SK-N-SH (cell line): ENCODE measurements at regions not wholly inside any gene's neighbourhood (a gene's known extent, or its start where the extent isn't known, plus 50 kb on each side); places are given as distances from the start of the nearest gene placed in this dataset.

Source experiments
- CTCF ChIA-PET: fragments of 300-600, 350-600 bp; formaldehyde crosslinking; extraction: SDS; loops from one replicate; lab custom pipeline; 2021; lab: Yijun Ruan, JAX
- POLR2A ChIA-PET: fragments of 350-600 bp; sonication (Branson Sonifier 250); formaldehyde crosslinking; extraction: SDS; loops from one replicate; lab custom pipeline; 2020; ENCODE audit warnings: antibody characterized with exemption, inconsistent platforms; lab: Yijun Ruan, JAX
- DNase-seq: peaks from one replicate; pipeline ENCODE4 v3.0.0; 2012
- H2AFZ ChIP-seq: fragments of 200-600 bp; sonication (generic); 2 replicates; pipeline ENCODE4 v1.8.1; 2016; ENCODE audit warnings: antibody characterized with exemption, mild to moderate bottlenecking, low read depth
- H3F3A ChIP-seq: fragments of 200-600 bp; sonication (generic); replicated peaks from 2 replicates; pipeline ENCODE3; 2016; ENCODE audit warnings: antibody characterized with exemption, mild to moderate bottlenecking; ENCODE audit not compliant: insufficient read depth
- H3K27ac ChIP-seq, 2 experiments: fragments of 200-500 bp in 1 of 2; fragments of 200-600 bp in 1 of 2; sonication (Bioruptor generic) in 1 of 2; sonication (generic), shearing (Covaris generic) in 1 of 2; 2 replicates each; pipeline versions ENCODE4 v1.5.1 to v1.6.1; 2014 to 2016; ENCODE audit warnings: low read depth in 2 of 2, inconsistent platforms in 1 of 2, low read length in 1 of 2, mild to moderate bottlenecking in 1 of 2, mixed read lengths in 1 of 2
- H3K27me3 ChIP-seq: fragments of 200-600 bp; sonication (generic), shearing (Covaris generic); 2 replicates; pipeline ENCODE4 v1.6.1; 2016; ENCODE audit warnings: mixed run types; ENCODE audit not compliant: insufficient read depth
- H3K36me3 ChIP-seq, 2 experiments: fragments of 200-500 bp in 1 of 2; fragments of 200-600 bp in 1 of 2; sonication (Bioruptor generic) in 1 of 2; sonication (generic) in 1 of 2; replicated peaks in 1 of 2; 2 replicates each; pipeline versions ENCODE3 to v1.5.1; 2014 to 2016; ENCODE audit warnings: low read length in 1 of 2, mild to moderate bottlenecking in 1 of 2; ENCODE audit not compliant: insufficient read depth in 2 of 2, control insufficient read depth in 1 of 2
- H3K4me1 ChIP-seq, 2 experiments: fragments of 200-500 bp in 1 of 2; fragments of 200-600 bp in 1 of 2; sonication (Bioruptor generic) in 1 of 2; sonication (generic), shearing (Covaris generic) in 1 of 2; 2 replicates each; pipeline versions ENCODE4 v1.5.1 to v1.6.1; 2014 to 2016; ENCODE audit warnings: low read depth in 1 of 2, low read length in 1 of 2, mixed run types in 1 of 2; ENCODE audit not compliant: insufficient read depth in 2 of 2, control insufficient read depth in 1 of 2
- H3K4me2 ChIP-seq: fragments of 200-600 bp; sonication (generic), shearing (Covaris generic); 2 replicates; pipeline ENCODE4 v1.6.1; 2017; ENCODE audit warnings: mixed run types
- H3K4me3 ChIP-seq, 2 experiments: fragments of 200-500 bp in 1 of 2; fragments of 200-600 bp in 1 of 2; sonication (Bioruptor generic) in 1 of 2; sonication (generic), shearing (Covaris generic) in 1 of 2; 2 replicates each; pipeline versions ENCODE4 v1.5.1 to v1.8.1; 2014 to 2016; ENCODE audit warnings: low read depth in 2 of 2, inconsistent platforms in 1 of 2, low read length in 1 of 2, mild to moderate bottlenecking in 1 of 2, mixed read lengths in 1 of 2, moderate library complexity in 1 of 2
- H3K79me2 ChIP-seq: fragments of 200-600 bp; sonication (generic); 2 replicates; pipeline ENCODE4 v1.8.1; 2017; ENCODE audit warnings: mild to moderate bottlenecking; ENCODE audit not compliant: insufficient read depth
- H3K9ac ChIP-seq: fragments of 200-600 bp; sonication (generic); 2 replicates; pipeline ENCODE4 v1.6.1; 2017; ENCODE audit warnings: mixed run types
- H3K9me2 ChIP-seq: fragments of 200-600 bp; sonication (generic); 2 replicates; pipeline ENCODE4 v1.6.1; 2017; ENCODE audit warnings: mixed run types
- H3K9me3 ChIP-seq: fragments of 200-600 bp; sonication (generic); 2 replicates; pipeline ENCODE4 v1.6.1; 2017; ENCODE audit warnings: mixed run types, mild to moderate bottlenecking, moderate library complexity
- H4K20me1 ChIP-seq: fragments of 200-600 bp; sonication (generic); 2 replicates; pipeline ENCODE4 v1.6.1; 2017; ENCODE audit warnings: mild to moderate bottlenecking, mixed run types; ENCODE audit not compliant: insufficient read depth
- CHD2 ChIP-seq: fragments of 150-350 bp; IDR thresholded peaks from 2 replicates; pipeline ENCODE4 v1.6.1; 2018; ENCODE audit warnings: low read length; ENCODE audit not compliant: partially characterized antibody
- EP300 ChIP-seq, 2 experiments: IDR thresholded peaks; 2 replicates each; pipeline versions ENCODE4 v1.4.0 to v1.6.1; 2012; ENCODE audit warnings: borderline replicate concordance in 1 of 2, low read depth in 1 of 2, low read length in 1 of 2
- FOSL2 ChIP-seq: IDR thresholded peaks from 2 replicates; pipeline ENCODE4 v1.4.0; 2012; ENCODE audit warnings: low read depth, mild to moderate bottlenecking, moderate library complexity, borderline replicate concordance
- FOXJ3 ChIP-seq: sonication (generic); formaldehyde crosslinking; IDR thresholded peaks from 2 replicates; pipeline ENCODE4 v1.5.1; 2020; ENCODE audit warnings: mild to moderate bottlenecking, missing genetic modification reagents
- GATA2 ChIP-seq: sonication (generic); formaldehyde crosslinking; IDR thresholded peaks from 2 replicates; pipeline ENCODE4 v1.5.0; 2020; ENCODE audit warnings: mild to moderate bottlenecking, missing genetic modification reagents
- MAX ChIP-seq: IDR thresholded peaks from 2 replicates; pipeline ENCODE4 v1.4.0; 2012; ENCODE audit warnings: low read depth
- MEF2A ChIP-seq: IDR thresholded peaks from 2 replicates; pipeline ENCODE4 v1.4.0; 2012; ENCODE audit warnings: low read depth, borderline replicate concordance
- NFIC ChIP-seq: IDR thresholded peaks from 2 replicates; pipeline ENCODE4 v1.4.0; 2012; ENCODE audit warnings: borderline replicate concordance
- RAD21 ChIP-seq: IDR thresholded peaks from 2 replicates; pipeline ENCODE4 v1.6.1; 2012; ENCODE audit warnings: mild to moderate bottlenecking, low read length
- RCOR1 ChIP-seq: fragments of 150-350 bp; IDR thresholded peaks from 2 replicates; pipeline ENCODE4 v1.6.1; 2017; ENCODE audit warnings: antibody characterized with exemption, low read length
- RFX5 ChIP-seq: IDR thresholded peaks from 2 replicates; pipeline ENCODE4 v1.6.1; 2012; ENCODE audit warnings: mild to moderate bottlenecking, improper control_type of control experiment, low read length
- SIN3A ChIP-seq: IDR thresholded peaks from 2 replicates; pipeline ENCODE4 v1.6.1; 2012; ENCODE audit warnings: low read depth, mild to moderate bottlenecking, low read length, moderate library complexity, borderline replicate concordance
- TAF1 ChIP-seq: IDR thresholded peaks from 2 replicates; pipeline ENCODE4 v1.6.1; 2012; ENCODE audit warnings: low read depth, mild to moderate bottlenecking, low read length, moderate library complexity, borderline replicate concordance
- TEAD4 ChIP-seq: IDR thresholded peaks from 2 replicates; pipeline ENCODE4 v1.4.0; 2012; ENCODE audit warnings: mild to moderate bottlenecking, borderline replicate concordance; ENCODE audit not compliant: insufficient read depth
- USF2 ChIP-seq: fragments of 150-350 bp; IDR thresholded peaks from 2 replicates; pipeline ENCODE4 v1.6.1; 2017; ENCODE audit warnings: antibody characterized with exemption, low read length, low read depth, borderline replicate concordance
- YY1 ChIP-seq: IDR thresholded peaks from 2 replicates; pipeline ENCODE4 v1.4.0; 2012; ENCODE audit warnings: low read depth, mild to moderate bottlenecking
- WGBS: methylation state at CpG from one replicate; pipeline ENCODE4 v1.1.6; 2017; ENCODE audit warnings: low lambda C conversion rate; 5-methylcytosine and 5-hydroxymethylcytosine counted together
- TF ChIP-seq, protein P1 (sequence below): IDR thresholded peaks from 2 replicates; pipeline ENCODE4; 2012
- TF ChIP-seq, protein P2 (sequence below): IDR thresholded peaks from 2 replicates; pipeline ENCODE4 v1.6.1; 2012; ENCODE audit warnings: mild to moderate bottlenecking, low read depth, low read length, moderate library complexity
- TF ChIP-seq, protein P3 (sequence below): fragments of 150-350 bp; IDR thresholded peaks from 2 replicates; pipeline ENCODE4 v1.6.1; 2016; ENCODE audit warnings: mild to moderate bottlenecking, low read depth, low read length

- DNase-seq: no peak
- no peak overlapping the region for H3K4me3 ChIP-seq
- TF ChIP-seq RAD21: no peak
- no peak for TF ChIP-seq RFX5
- no peak for TF ChIP-seq RCOR1
- TF ChIP-seq, protein P1, sequence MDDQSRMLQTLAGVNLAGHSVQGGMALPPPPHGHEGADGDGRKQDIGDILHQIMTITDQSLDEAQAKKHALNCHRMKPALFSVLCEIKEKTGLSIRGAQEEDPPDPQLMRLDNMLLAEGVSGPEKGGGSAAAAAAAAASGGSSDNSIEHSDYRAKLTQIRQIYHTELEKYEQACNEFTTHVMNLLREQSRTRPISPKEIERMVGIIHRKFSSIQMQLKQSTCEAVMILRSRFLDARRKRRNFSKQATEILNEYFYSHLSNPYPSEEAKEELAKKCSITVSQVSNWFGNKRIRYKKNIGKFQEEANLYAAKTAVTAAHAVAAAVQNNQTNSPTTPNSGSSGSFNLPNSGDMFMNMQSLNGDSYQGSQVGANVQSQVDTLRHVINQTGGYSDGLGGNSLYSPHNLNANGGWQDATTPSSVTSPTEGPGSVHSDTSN: no peak
- TF ChIP-seq TAF1: no peak
- TF ChIP-seq CHD2: no peak
- TF ChIP-seq YY1: no peak
- TF ChIP-seq SIN3A: no peak
- 0% methylated on average over 3 of the region's 3 CpGs for WGBS
- H3F3A ChIP-seq: no peaks in the 10 kb centered on the region
- H4K20me1 ChIP-seq: no peaks in the 10 kb centered on the region
- H2AFZ ChIP-seq: no peak overlapping the region
- no peaks in the 10 kb centered on the region for H3K27me3 ChIP-seq
- H3K9ac ChIP-seq: no peak overlapping the region
- no peaks in the 10 kb centered on the region for H3K79me2 ChIP-seq
- CTCF ChIA-PET: no interaction called here
- H3K36me3 ChIP-seq: no peaks in the 10 kb centered on the region
- no peaks in the 10 kb centered on the region for H3K9me2 ChIP-seq
- no peak overlapping the region for H3K4me2 ChIP-seq
- H3K4me1 ChIP-seq: no peaks in the 10 kb centered on the region
- POLR2A ChIA-PET: no interaction called here
- no peaks in the 10 kb centered on the region for H3K9me3 ChIP-seq
- H3K27ac ChIP-seq: no peak overlapping the region
Observed at GRCh38 chr18:4765401-4765800, 310.3 kb upstream of the DLGAP1 start.

DNA sequence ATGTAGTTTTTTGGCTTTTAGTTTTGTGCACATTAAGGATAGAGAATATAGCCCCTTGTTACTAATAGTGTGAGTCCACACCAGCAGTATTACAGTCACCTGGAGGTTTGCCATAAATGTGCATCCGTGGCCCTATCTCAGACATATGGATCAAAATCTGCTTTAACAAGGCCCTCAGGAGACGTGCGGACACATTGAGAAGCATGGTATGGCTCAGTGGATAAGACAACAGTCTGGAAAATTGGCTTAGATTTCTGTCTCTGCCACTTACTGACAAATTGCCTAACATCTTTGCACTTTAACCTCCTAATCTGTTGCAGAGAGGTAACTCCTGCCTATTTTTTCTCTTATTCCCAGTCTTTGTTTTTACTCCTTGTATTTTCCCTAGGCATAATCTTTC is 307.2 kb upstream of the DLGAP1 start:
- CTCF ChIA-PET: no interaction called here
- no peak for TF ChIP-seq TEAD4
- TF ChIP-seq, protein P2, sequence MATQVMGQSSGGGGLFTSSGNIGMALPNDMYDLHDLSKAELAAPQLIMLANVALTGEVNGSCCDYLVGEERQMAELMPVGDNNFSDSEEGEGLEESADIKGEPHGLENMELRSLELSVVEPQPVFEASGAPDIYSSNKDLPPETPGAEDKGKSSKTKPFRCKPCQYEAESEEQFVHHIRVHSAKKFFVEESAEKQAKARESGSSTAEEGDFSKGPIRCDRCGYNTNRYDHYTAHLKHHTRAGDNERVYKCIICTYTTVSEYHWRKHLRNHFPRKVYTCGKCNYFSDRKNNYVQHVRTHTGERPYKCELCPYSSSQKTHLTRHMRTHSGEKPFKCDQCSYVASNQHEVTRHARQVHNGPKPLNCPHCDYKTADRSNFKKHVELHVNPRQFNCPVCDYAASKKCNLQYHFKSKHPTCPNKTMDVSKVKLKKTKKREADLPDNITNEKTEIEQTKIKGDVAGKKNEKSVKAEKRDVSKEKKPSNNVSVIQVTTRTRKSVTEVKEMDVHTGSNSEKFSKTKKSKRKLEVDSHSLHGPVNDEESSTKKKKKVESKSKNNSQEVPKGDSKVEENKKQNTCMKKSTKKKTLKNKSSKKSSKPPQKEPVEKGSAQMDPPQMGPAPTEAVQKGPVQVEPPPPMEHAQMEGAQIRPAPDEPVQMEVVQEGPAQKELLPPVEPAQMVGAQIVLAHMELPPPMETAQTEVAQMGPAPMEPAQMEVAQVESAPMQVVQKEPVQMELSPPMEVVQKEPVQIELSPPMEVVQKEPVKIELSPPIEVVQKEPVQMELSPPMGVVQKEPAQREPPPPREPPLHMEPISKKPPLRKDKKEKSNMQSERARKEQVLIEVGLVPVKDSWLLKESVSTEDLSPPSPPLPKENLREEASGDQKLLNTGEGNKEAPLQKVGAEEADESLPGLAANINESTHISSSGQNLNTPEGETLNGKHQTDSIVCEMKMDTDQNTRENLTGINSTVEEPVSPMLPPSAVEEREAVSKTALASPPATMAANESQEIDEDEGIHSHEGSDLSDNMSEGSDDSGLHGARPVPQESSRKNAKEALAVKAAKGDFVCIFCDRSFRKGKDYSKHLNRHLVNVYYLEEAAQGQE: no peak
- TF ChIP-seq, protein P1: no peak
- no peak for TF ChIP-seq RAD21
- TF ChIP-seq SIN3A: no peak
- TF ChIP-seq GATA2 (CRISPR knock-in tag): no peak
- TF ChIP-seq NFIC: no peak
- no peak for TF ChIP-seq MAX
- no peak for TF ChIP-seq USF2
- TF ChIP-seq MEF2A: no peak
- TF ChIP-seq, protein P3, sequence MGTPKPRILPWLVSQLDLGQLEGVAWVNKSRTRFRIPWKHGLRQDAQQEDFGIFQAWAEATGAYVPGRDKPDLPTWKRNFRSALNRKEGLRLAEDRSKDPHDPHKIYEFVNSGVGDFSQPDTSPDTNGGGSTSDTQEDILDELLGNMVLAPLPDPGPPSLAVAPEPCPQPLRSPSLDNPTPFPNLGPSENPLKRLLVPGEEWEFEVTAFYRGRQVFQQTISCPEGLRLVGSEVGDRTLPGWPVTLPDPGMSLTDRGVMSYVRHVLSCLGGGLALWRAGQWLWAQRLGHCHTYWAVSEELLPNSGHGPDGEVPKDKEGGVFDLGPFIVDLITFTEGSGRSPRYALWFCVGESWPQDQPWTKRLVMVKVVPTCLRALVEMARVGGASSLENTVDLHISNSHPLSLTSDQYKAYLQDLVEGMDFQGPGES: no peak
- no peak for TF ChIP-seq FOXJ3
- no peak for TF ChIP-seq EP300 (IDR thresholded peaks at IDR 0.05; ENCODE audit: borderline replicate concordance in 1 of 2, low read depth in 1 of 2, low read length in 1 of 2)
- TF ChIP-seq FOSL2: no peak
- no peak for TF ChIP-seq RFX5

More for the DNA sequence above, 307.2 kb upstream of the DLGAP1 start:
- H3K9ac ChIP-seq: no peak overlapping the region
- no peak overlapping the region for H3K4me3 ChIP-seq
- H3K27ac ChIP-seq: no peak overlapping the region
- H3K79me2 ChIP-seq: no peaks in the 10 kb centered on the region
- H3K27me3 ChIP-seq: no peaks in the 10 kb centered on the region
- no peak for DNase-seq
- no peak overlapping the region for H2AFZ ChIP-seq
- no peaks in the 10 kb centered on the region for H3K36me3 ChIP-seq
- WGBS: 6% methylated on average over 3 of the region's 3 CpGs
- no peaks in the 10 kb centered on the region for H4K20me1 ChIP-seq
- H3F3A ChIP-seq: no peaks in the 10 kb centered on the region
- no peaks in the 10 kb centered on the region for H3K4me1 ChIP-seq
- no peaks in the 10 kb centered on the region for H3K9me3 ChIP-seq
- no peak overlapping the region for H3K4me2 ChIP-seq
- H3K9me2 ChIP-seq: no peaks in the 10 kb centered on the region
- POLR2A ChIA-PET: no interaction called here
